GM21529 (cell line): ENCODE measurements at regions not wholly inside any gene's neighbourhood (a gene's known extent, or its start where the extent isn't known, plus 50 kb on each side); places are given as distances from the start of the nearest gene placed in this dataset.

Source experiments
- ATAC-seq: cut with Tn5 transposase; IDR thresholded peaks from one replicate; pipeline ENCODE4 v1.9.1; 2021; ENCODE audit not compliant: unreplicated experiment

GRCh38 chr1:191634801-191635508 lies 523.3 kb upstream of the RGS18 start:
- ATAC-seq = no peak

- ATAC-seq = no peak
Observed at GRCh38 chr1:191636345-191636744, 521.9 kb upstream of the RGS18 start.

GRCh38 chr1:191641420-191642260 lies 516.6 kb upstream of the RGS18 start:
- no peak for ATAC-seq

GRCh38 chr1:191643060-191643459 lies 515.2 kb upstream of the RGS18 start:
- ATAC-seq = no peak

- ATAC-seq = no peak
Observed at GRCh38 chr1:191648939-191649338, 509.3 kb upstream of the RGS18 start.

GRCh38 chr1:191662051-191662450 lies 496.2 kb upstream of the RGS18 start:
- ATAC-seq = no peak

- ATAC-seq = no peak
Observed at GRCh38 chr1:191662746-191663145, 495.5 kb upstream of the RGS18 start.

GRCh38 chr1:191668525-191668924 lies 489.7 kb upstream of the RGS18 start:
- ATAC-seq = no peak

GRCh38 chr1:191669629-191670028 lies 488.6 kb upstream of the RGS18 start:
- no peak for ATAC-seq

- ATAC-seq = no peak
Observed at GRCh38 chr1:191671236-191671635, 487.0 kb upstream of the RGS18 start.

GRCh38 chr1:191674626-191675179 lies 483.6 kb upstream of the RGS18 start:
- ATAC-seq = no peak

- no peak for ATAC-seq
Observed at GRCh38 chr1:191675856-191676783, 482.1 kb upstream of the RGS18 start.

- no peak for ATAC-seq
Observed at GRCh38 chr1:191685669-191686068, 472.6 kb upstream of the RGS18 start.

- no peak for ATAC-seq
Observed at GRCh38 chr1:191687721-191688120, 470.5 kb upstream of the RGS18 start.

GRCh38 chr1:191690931-191691330 lies 467.3 kb upstream of the RGS18 start:
- ATAC-seq = no peak

- ATAC-seq = no peak
Observed at GRCh38 chr1:191693797-191694196, 464.5 kb upstream of the RGS18 start.

GRCh38 chr1:191695865-191696264 lies 462.4 kb upstream of the RGS18 start:
- ATAC-seq = peak; percentile 49

- no peak for ATAC-seq
Observed at GRCh38 chr1:191696354-191696753, 461.9 kb upstream of the RGS18 start.

- ATAC-seq = no peak
Observed at GRCh38 chr1:191697556-191697955, 460.7 kb upstream of the RGS18 start.

- ATAC-seq = no peak
Observed at GRCh38 chr1:191698246-191698645, 460.0 kb upstream of the RGS18 start.

- ATAC-seq = no peak
Observed at GRCh38 chr1:191699343-191699742, 458.9 kb upstream of the RGS18 start.
